SHP77 treated with DMSO at 0.1 percent for 48 hours (cell line): ENCODE measurements at regions not wholly inside any gene's neighbourhood (a gene's known extent, or its start where the extent isn't known, plus 50 kb on each side); places are given as distances from the start of the nearest gene placed in this dataset.
"Not testable (repeated sequence)": the region's sequence is repeated elsewhere in the genome, so short reads cannot be mapped to it uniquely, and the experiment has no call there.

Source experiments
- DNase-seq: peaks from one replicate; lab custom pipeline; 2025; lab: John Stamatoyannopoulos, UW

GRCh38 chrX:77160301-77160700 lies 286.9 kb upstream of the FGF16 start:
- no peak for DNase-seq

- DNase-seq, result no peak
Observed at GRCh38 chrX:77162777-77163176, 284.4 kb upstream of the FGF16 start.

- peak; percentile 0 for DNase-seq
Observed at GRCh38 chrX:77167993-77168392, 279.2 kb upstream of the FGF16 start.

- DNase-seq, result no peak
Observed at GRCh38 chrX:77174680-77175519, 272.3 kb upstream of the FGF16 start.

- no peak for DNase-seq
Observed at GRCh38 chrX:77200663-77201062, 246.5 kb upstream of the FGF16 start.

- DNase-seq, result no peak
Observed at GRCh38 chrX:77223046-77223445, 224.1 kb upstream of the FGF16 start.

GRCh38 chrX:77264490-77264889 lies 182.7 kb upstream of the FGF16 start:
- no peak for DNase-seq

- DNase-seq, result no peak
Observed at GRCh38 chrX:77275392-77275791, 171.8 kb upstream of the FGF16 start.

- DNase-seq, result no peak
Observed at GRCh38 chrX:77276742-77277141, 170.4 kb upstream of the FGF16 start.

- no peak for DNase-seq
Observed at GRCh38 chrX:77277911-77278310, 169.3 kb upstream of the FGF16 start.

GRCh38 chrX:77279373-77279772 lies 167.8 kb upstream of the FGF16 start:
- not testable (repeated sequence) for DNase-seq

- no peak for DNase-seq
Observed at GRCh38 chrX:77293331-77293995, 153.7 kb upstream of the FGF16 start.

- DNase-seq, result no peak
Observed at GRCh38 chrX:77298296-77298695, 148.9 kb upstream of the FGF16 start.

GRCh38 chrX:77298790-77299189 lies 148.4 kb upstream of the FGF16 start:
- no peak for DNase-seq

GRCh38 chrX:77299549-77299948 lies 147.6 kb upstream of the FGF16 start:
- no peak for DNase-seq

- DNase-seq, result no peak
Observed at GRCh38 chrX:77342004-77342403, 105.2 kb upstream of the FGF16 start.

- no peak for DNase-seq
Observed at GRCh38 chrX:77346859-77347258, 100.3 kb upstream of the FGF16 start.

GRCh38 chrX:77347572-77347971 lies 99.6 kb upstream of the FGF16 start:
- no peak for DNase-seq

- DNase-seq, result no peak
Observed at GRCh38 chrX:77389891-77390290, 57.3 kb upstream of the FGF16 start.

GRCh38 chrX:77390365-77390764 lies 56.8 kb upstream of the FGF16 start:
- DNase-seq, result not testable (repeated sequence)

GRCh38 chrX:77396781-77397180 lies 50.4 kb upstream of the FGF16 start:
- no peak for DNase-seq
